ENCODE measurements at regions not wholly inside any gene's neighbourhood (a gene's known extent, or its start where the extent isn't known, plus 50 kb on each side); places are given as distances from the start of the nearest gene placed in this dataset.

GRCh38 chr16:74111456-74111982 is 185.1 kb upstream of the PSMD7 start:
- no peaks in the 10 kb centered on the region for H3K4me1 ChIP-seq (ENCODE audit: insufficient read depth)
- H3K4me1 Mint-ChIP-seq, result peaks cover 13% of the 10 kb centered on the region
- 0 out of 2 replicates have a peak overlapping the region, but pooled peaks have one; percentile 5 for H2AFZ ChIP-seq
- ATAC-seq (no peak), DNase-seq (ENCODE audit: low spot score) (no peak)
- no peak overlapping the region for H3K27ac Mint-ChIP-seq
- no peaks in the 10 kb centered on the region for H3K36me3 Mint-ChIP-seq (ENCODE audit: low read depth)
- H4K20me1 ChIP-seq (replicated peaks; ENCODE audit: insufficient read depth), result no peaks in the 10 kb centered on the region
- H3F3A ChIP-seq (replicated peaks; ENCODE audit: low read depth), result peaks cover 7% of the 10 kb centered on the region; the same call in 1 of the 2 replicates
- peaks cover 2% of the 10 kb centered on the region for H3K27me3 Mint-ChIP-seq (ENCODE audit: insufficient read depth, low read depth, poor library complexity)
- H3K4me3 ChIP-seq, result no peak overlapping the region
- TF ChIP-seq ZNF462 (CRISPR knock-in tag; IDR thresholded peaks at IDR 0.05), result no peak
- TF ChIP-seq REST (IDR thresholded peaks at IDR 0.05; ENCODE audit: unreplicated experiment), result no peak
- TF ChIP-seq ZNF331 (CRISPR knock-in tag; IDR thresholded peaks at IDR 0.05; ENCODE audit: low read depth), result no peak
- no peak for TF ChIP-seq EZH2 (IDR thresholded peaks at IDR 0.05; ENCODE audit: low read depth, unreplicated experiment)
- no peak for TF ChIP-seq CTCF (conservative IDR thresholded peaks at IDR 0.05; ENCODE audit: low read depth in 2 of 2)
- TF ChIP-seq EZH2phosphoT487 (IDR thresholded peaks at IDR 0.05; ENCODE audit: unreplicated experiment), result no peak
- no peak for TF ChIP-seq POLR2AphosphoS5 (IDR thresholded peaks at IDR 0.05; ENCODE audit: low read depth)
- TF ChIP-seq ZNF114 (CRISPR knock-in tag; IDR thresholded peaks at IDR 0.05), result no peak
- TF ChIP-seq JUNB (IDR thresholded peaks at IDR 0.05; ENCODE audit: unreplicated experiment), result no peak
- TF ChIP-seq ETS1 (IDR thresholded peaks at IDR 0.05), result no peak
- TF ChIP-seq NANOG (IDR thresholded peaks at IDR 0.05; ENCODE audit: borderline replicate concordance), result no peak
- no peak for TF ChIP-seq STAT1 (IDR thresholded peaks at IDR 0.05; ENCODE audit: unreplicated experiment)
- TF ChIP-seq CREB1 (CRISPR knock-in tag; IDR thresholded peaks at IDR 0.05; ENCODE audit: low read depth), result no peak
- no peaks in the 10 kb centered on the region for H3K9me2 ChIP-seq (ENCODE audit: insufficient read depth)
- H3K9me3 Mint-ChIP-seq, result no peaks in the 10 kb centered on the region
- no peak overlapping the region for H3K27ac ChIP-seq (ENCODE audit: low read depth)
- H3K27me3 ChIP-seq (ENCODE audit: insufficient read depth), result no peaks in the 10 kb centered on the region
- H3K36me3 ChIP-seq (ENCODE audit: insufficient read depth), result no peaks in the 10 kb centered on the region; the same call in 1 of the 2 replicates
- H3K4me3 Mint-ChIP-seq, result no peak overlapping the region
- H3K4me2 ChIP-seq, result no peak overlapping the region
- H3K79me2 ChIP-seq (replicated peaks; ENCODE audit: insufficient read depth), result no peaks in the 10 kb centered on the region
